HEK293 (cell line): ENCODE measurements at regions not wholly inside any gene's neighbourhood (a gene's known extent, or its start where the extent isn't known, plus 50 kb on each side); places are given as distances from the start of the nearest gene placed in this dataset.

ENCODE experiments used
- CTCF ChIA-PET: fragments of 350-600 bp; formaldehyde crosslinking; extraction: SDS; loops from one replicate; lab custom pipeline; 2021; ENCODE audit warnings: antibody characterized with exemption; lab: Yijun Ruan, JAX
- POLR2A ChIA-PET: fragments of 300-600 bp; formaldehyde crosslinking; extraction: SDS; loops from one replicate; lab custom pipeline; 2020; ENCODE audit warnings: antibody characterized with exemption, inconsistent platforms; lab: Yijun Ruan, JAX
- H3K27ac ChIP-seq: fragments of 200-500 bp; sonication (Bioruptor generic); 2 replicates; pipeline ENCODE4 v1.5.1; 2014; ENCODE audit warnings: low read depth, low read length, control low read depth, inconsistent platforms; ENCODE audit errors: extremely low read depth
- H3K36me3 ChIP-seq, 2 experiments: fragments of 200-500 bp in 1 of 2; sonication (Bioruptor generic) in 1 of 2; 1 replicate in 1 of 2; 2 replicates in 1 of 2; pipeline ENCODE4 v1.5.1; 2014 to 2017; ENCODE audit warnings: inconsistent platforms in 2 of 2, low read length in 2 of 2; ENCODE audit not compliant: control insufficient read depth in 2 of 2, insufficient read depth in 1 of 2
- H3K4me1 ChIP-seq: fragments of 200-500 bp; sonication (Bioruptor generic); 2 replicates; pipeline ENCODE4 v1.5.1; 2014; ENCODE audit warnings: mild to moderate bottlenecking, low read length, inconsistent platforms; ENCODE audit not compliant: control insufficient read depth, insufficient read depth
- H3K4me3 ChIP-seq: 2 replicates; pipeline ENCODE4 v1.5.1; 2011; ENCODE audit warnings: low read depth, mild to moderate bottlenecking, control low read depth, low read length, moderate library complexity
- H3K9me3 ChIP-seq: fragments of 200-500 bp; sonication (Bioruptor generic); 2 replicates; pipeline ENCODE4 v1.5.1; 2014; ENCODE audit warnings: low read depth, low read length, inconsistent platforms; ENCODE audit not compliant: control insufficient read depth, insufficient read depth
- CTCF ChIP-seq: fragments of 450-650 bp; formaldehyde crosslinking; IDR thresholded peaks from 2 replicates; pipeline ENCODE4 v1.5.1; 2016; ENCODE audit warnings: missing biosample characterization, missing genetic modification characterization
- HOXD13 ChIP-seq: sonication (generic); formaldehyde crosslinking; IDR thresholded peaks from 2 replicates; pipeline ENCODE4 v1.8.0; 2022; ENCODE audit warnings: missing genetic modification reagents, borderline replicate concordance
- REST ChIP-seq: fragments of 450-650 bp; formaldehyde crosslinking; IDR thresholded peaks from 2 replicates; pipeline ENCODE4 v1.5.1; 2016; ENCODE audit warnings: missing biosample characterization, missing genetic modification characterization
- TRIM28 ChIP-seq: IDR thresholded peaks from 2 replicates; pipeline ENCODE4 v1.6.1; 2011; ENCODE audit warnings: low read length, control low read depth, borderline replicate concordance
- YY2 ChIP-seq: fragments of 450-650 bp; formaldehyde crosslinking; IDR thresholded peaks from 2 replicates; pipeline ENCODE4 v1.5.1; 2016; ENCODE audit warnings: missing biosample characterization, missing genetic modification characterization
- ZBTB17 ChIP-seq: fragments of 450-650 bp; formaldehyde crosslinking; IDR thresholded peaks from 2 replicates; pipeline ENCODE4 v1.5.1; 2016; ENCODE audit warnings: missing biosample characterization, missing genetic modification characterization
- ZNF114 ChIP-seq: fragments of 450-650 bp; formaldehyde crosslinking; IDR thresholded peaks from 2 replicates; pipeline ENCODE4 v1.5.0; 2017; ENCODE audit warnings: missing biosample characterization, missing genetic modification characterization
- ZNF138 ChIP-seq: fragments of 450-650 bp; formaldehyde crosslinking; IDR thresholded peaks from 2 replicates; pipeline ENCODE4 v1.5.1; 2016; ENCODE audit warnings: missing biosample characterization, missing genetic modification characterization, borderline replicate concordance
- ZNF19 ChIP-seq: fragments of 450-650 bp; formaldehyde crosslinking; IDR thresholded peaks from 2 replicates; pipeline ENCODE4; 2016; ENCODE audit warnings: missing biosample characterization, missing genetic modification characterization, low read depth
- ZNF266 ChIP-seq: fragments of 450-650 bp; formaldehyde crosslinking; IDR thresholded peaks from 2 replicates; pipeline ENCODE4 v1.5.1; 2016; ENCODE audit warnings: missing biosample characterization, missing genetic modification characterization, low read depth
- ZNF280C ChIP-seq: fragments of 450-650 bp; formaldehyde crosslinking; IDR thresholded peaks from 2 replicates; pipeline ENCODE4 v1.5.1; 2016; ENCODE audit warnings: missing biosample characterization, missing genetic modification characterization
- ZNF335 ChIP-seq: fragments of 450-650 bp; formaldehyde crosslinking; conservative IDR thresholded peaks from 2 replicates; pipeline ENCODE4 v1.5.1; 2016; ENCODE audit warnings: missing biosample characterization, missing genetic modification characterization
- ZNF394 ChIP-seq: fragments of 450-650 bp; formaldehyde crosslinking; IDR thresholded peaks from 2 replicates; pipeline ENCODE4 v1.5.1; 2016; ENCODE audit warnings: missing biosample characterization, missing genetic modification characterization, mild to moderate bottlenecking, moderate library complexity, borderline replicate concordance
- ZNF555 ChIP-seq: fragments of 450-650 bp; formaldehyde crosslinking; conservative IDR thresholded peaks from 2 replicates; pipeline ENCODE4 v1.5.1; 2017; ENCODE audit warnings: missing biosample characterization, mild to moderate bottlenecking, missing genetic modification characterization, inconsistent platforms
- ZNF558 ChIP-seq: fragments of 450-650 bp; formaldehyde crosslinking; IDR thresholded peaks from 2 replicates; pipeline ENCODE4 v1.5.1; 2016; ENCODE audit warnings: missing biosample characterization, missing genetic modification characterization
- ZNF560 ChIP-seq: fragments of 450-650 bp; formaldehyde crosslinking; IDR thresholded peaks from 2 replicates; pipeline ENCODE4 v1.5.1; 2017; ENCODE audit warnings: missing biosample characterization, missing genetic modification characterization, borderline replicate concordance
- ZNF596 ChIP-seq: fragments of 450-650 bp; IDR thresholded peaks from 2 replicates; pipeline ENCODE4 v1.5.0; 2018; ENCODE audit warnings: missing biosample characterization, mild to moderate bottlenecking, missing genetic modification characterization, moderate library complexity
- ZNF600 ChIP-seq: fragments of 450-650 bp; formaldehyde crosslinking; IDR thresholded peaks from 2 replicates; pipeline ENCODE4 v1.5.1; 2016; ENCODE audit warnings: missing biosample characterization, missing genetic modification characterization
- ZNF629 ChIP-seq: fragments of 450-650 bp; formaldehyde crosslinking; IDR thresholded peaks from 2 replicates; pipeline ENCODE4 v1.5.1; 2017; ENCODE audit warnings: missing biosample characterization, missing genetic modification characterization
- ZNF658 ChIP-seq: fragments of 450-650 bp; formaldehyde crosslinking; IDR thresholded peaks from 2 replicates; pipeline ENCODE4; 2016; ENCODE audit warnings: missing biosample characterization, missing genetic modification characterization
- ZNF776 ChIP-seq: fragments of 450-650 bp; formaldehyde crosslinking; IDR thresholded peaks from 2 replicates; pipeline ENCODE4 v1.5.0; 2017; ENCODE audit warnings: missing biosample characterization, missing genetic modification characterization, borderline replicate concordance
- ZNF791 ChIP-seq: fragments of 450-650 bp; formaldehyde crosslinking; IDR thresholded peaks from 2 replicates; pipeline ENCODE4 v1.5.1; 2016; ENCODE audit warnings: missing biosample characterization, missing genetic modification characterization
- ZSCAN23 ChIP-seq: fragments of 450-650 bp; formaldehyde crosslinking; IDR thresholded peaks from 2 replicates; pipeline ENCODE4 v1.5.1; 2016; ENCODE audit warnings: missing biosample characterization, missing genetic modification characterization

GRCh38 chr7:35422715-35423114 is 168.8 kb upstream of the TBX20 start (continued):
- no peak for TF ChIP-seq ZNF791
- no peak for TF ChIP-seq ZNF114 (tag by site-specific recombination)
- TF ChIP-seq, all 188 proteins: peak for 0

GRCh38 chr7:35420656-35421055 is 166.8 kb upstream of the TBX20 start:
- no peak overlapping the region for H3K4me3 ChIP-seq
- POLR2A ChIA-PET, result no interaction called here

GRCh38 chr7:35419391-35419755 is 165.5 kb upstream of the TBX20 start:
- no peaks in the 10 kb centered on the region for H3K9me3 ChIP-seq
- no peaks in the 10 kb centered on the region for H3K36me3 ChIP-seq
- POLR2A ChIA-PET, result no interaction called here
- CTCF ChIA-PET, result no interaction called here
- H3K4me3 ChIP-seq, result no peak overlapping the region
- H3K4me1 ChIP-seq, result no peaks in the 10 kb centered on the region
- H3K27ac ChIP-seq, result no peak overlapping the region
- TF ChIP-seq ZNF629 (tag by site-specific recombination) (no peak), ZNF558 (tag by site-specific recombination) (no peak), ZNF658 (tag by site-specific recombination) (no peak), TRIM28 (no peak), ZNF138 (tag by site-specific recombination) (no peak), ZBTB17 (tag by site-specific recombination) (no peak)

More at GRCh38 chr7:35420656-35421055, 166.8 kb upstream of the TBX20 start:
- no peak for TF ChIP-seq ZNF596 (tag by site-specific recombination)
- no peak for TF ChIP-seq ZSCAN23 (tag by site-specific recombination)
- TF ChIP-seq ZNF658 (tag by site-specific recombination), result no peak
- no peak for TF ChIP-seq HOXD13 (CRISPR knock-in tag)
- CTCF ChIA-PET, result interaction anchor here (7.0 kb wide), 1 partner anchor 100 kb away, joined by 59 read pairs; no protein-coding TSS in a partner anchor
- Histone ChIP-seq H3K4me1 (no peaks in the 10 kb centered on the region), H3K27ac (no peak overlapping the region), H3K36me3 (no peaks in the 10 kb centered on the region), H3K9me3 (no peaks in the 10 kb centered on the region)

GRCh38 chr7:35418716-35419390 is 165.0 kb upstream of the TBX20 start:
- ChIA-PET POLR2A (no interaction called here), CTCF (no interaction called here)
- Histone ChIP-seq H3K36me3 (no peaks in the 10 kb centered on the region), H3K4me3 (no peak overlapping the region), H3K4me1 (no peaks in the 10 kb centered on the region), H3K9me3 (no peaks in the 10 kb centered on the region), H3K27ac (no peak overlapping the region)
- TF ChIP-seq ZNF394 (tag by site-specific recombination) (no peak), ZNF776 (no peak), ZNF600 (no peak), REST (tag by site-specific recombination) (no peak), ZNF335 (no peak), ZNF266 (tag by site-specific recombination) (no peak), CTCF (no peak), ZNF19 (no peak), ZNF280C (tag by site-specific recombination) (no peak), TRIM28 (no peak), YY2 (tag by site-specific recombination) (no peak), ZNF560 (no peak), ZNF555 (tag by site-specific recombination) (no peak)
